Mesenteric fat pad (tissue), 1 donor: ENCODE measurements at regions not wholly inside any gene's neighbourhood (a gene's known extent, or its start where the extent isn't known, plus 50 kb on each side); places are given as distances from the start of the nearest gene placed in this dataset.
"Not testable (repeated sequence)": the region's sequence is repeated elsewhere in the genome, so short reads cannot be mapped to it uniquely, and the experiment has no call there.

ENCODE experiments used
- DNase-seq: peaks from one replicate; pipeline ENCODE4 v3.0.0-alpha.2; 2020; ENCODE audit warnings: low spot score
- donor health status: DM: yes; HTN: yes; CAD: no.

DNA sequence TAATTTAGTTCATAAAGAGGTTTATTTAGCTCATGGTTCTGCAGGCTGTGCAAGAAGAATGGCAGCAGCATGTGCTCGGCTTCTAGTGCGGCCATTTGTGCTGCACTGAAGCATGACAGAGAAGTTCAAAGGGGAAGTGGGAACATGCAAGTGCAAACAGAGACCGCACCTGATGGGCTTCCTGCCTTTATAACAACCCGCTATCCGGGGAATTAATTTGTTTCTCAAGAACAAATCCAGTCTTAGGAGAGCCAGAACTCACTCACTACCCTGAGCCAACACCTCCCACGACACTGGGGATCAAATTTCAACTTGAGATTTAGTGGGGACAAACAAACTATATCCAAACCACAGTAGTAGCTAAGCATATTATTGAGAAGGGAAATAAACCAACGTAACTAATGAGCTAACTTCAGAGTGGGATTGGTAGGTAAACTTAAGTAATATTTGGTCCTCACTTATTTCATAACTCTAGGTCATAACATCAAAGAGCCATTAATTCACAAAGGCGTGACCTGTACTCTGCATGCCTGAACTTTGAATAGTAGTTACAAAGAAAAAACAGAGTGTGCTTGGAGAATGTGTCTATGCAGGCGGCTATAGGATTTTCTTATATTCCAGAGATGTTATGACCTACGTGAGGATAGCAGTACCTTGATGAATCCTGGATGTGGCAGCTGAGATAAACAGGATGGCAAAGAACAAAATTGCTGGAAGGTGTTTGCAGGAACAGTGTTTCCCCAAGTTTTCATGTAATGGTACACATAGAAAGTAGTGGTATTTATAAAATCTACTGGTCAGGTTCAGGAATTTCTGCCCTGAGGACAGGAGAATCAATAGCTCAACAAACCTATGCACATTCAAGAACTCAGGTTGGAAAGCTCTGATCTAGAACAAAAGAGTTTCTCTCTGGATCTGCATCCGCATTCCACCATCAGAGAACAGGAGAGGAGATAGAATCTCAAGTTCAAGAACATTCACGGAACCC is 845.9 kb upstream of the ID2 start:
- no peak for DNase-seq

DNA sequence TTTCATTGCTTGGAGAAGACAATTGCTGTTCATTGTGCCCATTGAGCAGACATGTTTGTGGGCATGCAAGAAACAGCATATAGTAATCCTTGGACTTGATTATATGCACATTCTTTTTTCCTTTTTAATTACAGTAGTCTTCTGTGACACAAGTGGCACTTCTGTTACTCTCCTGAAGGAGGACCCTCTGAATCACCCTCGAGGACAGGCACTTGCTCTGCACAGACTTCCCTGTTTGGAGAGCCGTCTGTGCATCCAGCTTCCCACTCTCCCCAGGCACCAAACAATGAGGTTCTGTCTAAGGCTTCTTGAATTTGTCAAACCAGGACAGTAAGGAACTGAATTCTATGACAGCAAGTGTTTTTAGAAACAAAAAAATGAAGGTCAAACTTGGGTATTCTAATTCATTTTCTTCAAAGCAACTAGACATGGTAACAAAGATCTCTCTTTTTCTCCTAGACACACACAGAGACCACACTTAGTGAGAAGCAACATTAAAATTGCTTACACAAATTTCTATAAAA is 844.6 kb upstream of the ID2 start:
- DNase-seq: no peak

DNA sequence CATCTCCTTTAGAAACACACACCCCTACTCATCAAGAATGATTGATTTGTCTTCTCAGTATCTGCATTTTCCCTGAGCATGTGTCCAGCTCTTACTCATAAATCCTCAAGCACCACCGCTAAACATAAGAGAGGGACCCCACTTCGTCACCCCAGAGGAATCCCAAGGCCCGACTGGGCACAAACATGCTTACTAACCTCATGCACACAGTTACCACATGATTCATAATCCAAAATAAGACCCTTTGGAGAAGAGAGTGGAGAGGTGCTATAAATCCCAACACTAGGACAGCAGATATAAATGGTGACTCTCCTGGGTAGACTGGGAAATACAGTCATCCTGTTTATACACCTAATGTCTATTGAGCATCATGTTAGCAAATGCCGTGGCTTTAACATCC is 843.2 kb upstream of the ID2 start:
- DNase-seq: no peak

- no peak for DNase-seq
Observed at GRCh38 chr2:7840651-7841380, 841.0 kb upstream of the ID2 start.

GRCh38 chr2:7841751-7842150 is 840.1 kb upstream of the ID2 start:
- no peak for DNase-seq

DNA sequence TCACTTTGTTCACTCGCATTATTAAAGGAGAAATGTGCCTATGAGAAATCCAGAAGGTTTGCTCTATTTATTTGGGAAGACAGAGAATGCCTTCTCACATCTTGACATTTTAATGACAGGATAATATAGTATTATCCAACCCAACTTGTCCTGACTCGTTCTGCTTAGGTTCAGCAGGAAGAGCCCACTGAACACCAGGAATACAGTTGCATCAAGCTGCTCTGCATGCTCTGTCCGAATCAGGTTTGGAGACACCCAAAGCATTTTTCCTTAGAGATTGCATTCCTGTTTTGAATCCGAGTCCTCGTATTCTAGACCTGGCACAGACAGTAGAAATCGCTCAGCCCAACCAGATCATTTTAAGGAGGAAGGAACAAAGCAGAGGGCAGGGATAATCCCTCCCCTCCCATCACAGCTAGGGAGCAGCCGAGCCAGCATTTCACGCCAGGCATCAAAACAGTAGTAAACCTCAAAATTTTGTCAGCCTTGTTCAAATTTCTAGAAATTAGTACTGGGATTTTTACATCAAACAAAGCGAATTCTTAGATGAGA is 837.4 kb upstream of the ID2 start:
- no peak for DNase-seq

DNA sequence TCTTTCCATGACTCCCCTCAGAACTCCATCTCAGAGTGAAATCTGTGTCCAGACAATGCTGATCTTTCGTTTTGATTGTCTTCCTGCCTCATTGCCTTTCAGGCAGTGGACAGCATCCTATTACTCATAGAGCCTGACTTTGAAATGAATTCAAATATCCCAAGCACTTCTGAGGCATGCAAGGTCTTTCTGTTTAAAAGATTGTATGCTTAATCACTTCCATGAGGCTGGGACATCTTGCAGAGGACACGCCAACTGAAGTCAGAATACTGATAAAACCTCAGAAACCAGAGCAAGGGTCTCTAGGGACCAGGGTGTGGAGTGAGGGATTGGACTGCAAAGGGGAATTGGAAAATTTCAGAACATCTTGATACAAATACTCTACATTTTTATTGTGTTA is 836.5 kb upstream of the ID2 start:
- no peak for DNase-seq

GRCh38 chr2:7846607-7847006 is 835.2 kb upstream of the ID2 start:
- DNase-seq: no peak

DNA sequence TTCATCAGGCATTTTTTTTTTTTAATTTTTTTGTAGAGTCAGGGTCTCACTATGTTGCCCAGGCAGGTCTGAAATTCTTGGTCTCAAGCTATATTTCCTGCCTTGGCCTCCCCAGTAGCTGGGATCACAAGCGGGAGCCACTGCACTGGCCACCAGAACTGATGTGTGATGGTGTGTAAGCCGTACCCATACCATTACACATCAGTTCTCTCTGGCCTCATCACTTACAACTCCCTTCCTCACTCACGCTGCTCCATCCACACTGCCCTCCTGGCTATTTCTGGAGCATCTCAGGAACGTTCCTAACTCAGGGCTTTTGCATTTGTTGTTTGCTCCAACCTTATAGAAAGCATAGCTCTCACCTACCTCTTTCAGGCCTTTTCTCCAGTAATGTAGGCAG is 834.5 kb upstream of the ID2 start:
- DNase-seq: no peak

DNA sequence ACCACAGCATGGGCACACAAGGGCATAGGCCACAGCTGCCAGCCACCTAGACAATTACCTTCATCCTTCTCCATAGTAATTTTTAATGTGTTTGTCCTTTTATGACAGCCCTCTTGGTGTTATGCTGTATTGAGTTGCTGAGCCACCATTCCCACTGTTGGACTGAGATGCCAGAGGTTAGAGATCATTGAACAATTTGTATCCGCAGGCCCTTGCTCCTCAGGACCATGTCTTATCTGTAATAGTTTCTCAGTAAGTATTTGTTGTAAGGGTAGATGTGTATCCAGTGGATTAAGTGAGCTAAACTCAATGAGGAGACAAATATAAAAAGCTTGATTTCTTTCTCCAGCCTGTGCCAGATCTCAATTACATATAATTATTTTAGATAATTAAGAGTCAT is 832.8 kb upstream of the ID2 start:
- DNase-seq: no peak

GRCh38 chr2:7849531-7849930 is 832.3 kb upstream of the ID2 start:
- DNase-seq: no peak

DNA sequence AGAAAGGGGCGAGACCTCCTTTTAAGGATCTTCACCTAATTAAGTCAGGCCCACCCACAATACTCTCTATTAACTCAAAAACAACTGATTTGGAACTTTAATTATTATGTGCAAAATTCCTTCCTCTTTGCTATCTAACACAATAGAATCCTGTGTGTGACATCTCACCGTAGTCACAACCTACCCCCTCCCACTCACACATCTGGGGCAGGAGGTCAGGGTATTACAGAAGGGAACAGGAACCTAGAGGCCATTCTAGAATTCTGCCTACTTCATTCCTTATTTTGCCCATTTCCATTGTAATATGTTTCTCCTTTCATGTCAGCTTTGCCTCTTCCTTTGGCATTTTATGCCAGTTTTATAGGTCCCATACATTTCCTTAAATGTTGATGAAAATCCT is 829.3 kb upstream of the ID2 start:
- DNase-seq: no peak

GRCh38 chr2:7857904-7858303 is 824.0 kb upstream of the ID2 start:
- DNase-seq: no peak

DNA sequence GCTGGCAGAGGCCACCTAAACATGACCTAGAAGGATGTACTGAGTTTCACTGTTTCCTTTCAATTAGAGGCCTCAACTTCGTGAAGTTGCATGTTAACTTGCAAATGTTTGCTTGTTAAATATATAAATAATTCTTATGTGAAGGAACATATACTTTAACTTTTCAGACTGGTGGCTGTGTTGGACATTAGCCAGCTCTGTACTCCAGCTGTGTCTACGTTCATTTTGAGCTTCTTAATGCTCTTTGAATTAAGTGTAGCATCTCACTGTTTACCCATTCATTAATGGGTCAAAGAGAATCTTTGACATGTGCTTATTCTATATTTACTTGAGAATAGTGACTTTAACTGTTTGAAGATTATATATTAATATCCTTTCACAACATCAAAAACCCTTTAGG is 823.2 kb upstream of the ID2 start:
- no peak for DNase-seq

DNA sequence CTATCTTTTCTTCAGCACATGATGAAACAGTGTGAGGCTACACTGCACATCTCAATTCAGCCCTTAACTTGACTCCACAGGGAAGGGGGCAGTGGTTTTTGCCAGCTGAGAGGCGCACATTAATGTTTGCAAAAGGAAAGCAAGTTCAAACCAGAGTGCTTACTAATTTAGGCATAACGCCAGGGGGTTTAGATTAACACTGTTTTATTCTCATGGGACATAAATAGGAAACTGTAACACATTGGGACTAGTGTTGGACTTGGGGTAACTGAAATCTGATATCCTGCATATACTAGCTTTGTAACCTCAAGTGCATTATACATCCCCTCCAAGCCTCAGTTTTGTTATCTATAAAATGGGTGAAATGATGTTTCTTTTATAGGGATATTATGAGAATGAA is 821.2 kb upstream of the ID2 start:
- no peak for DNase-seq

- DNase-seq: no peak
Observed at GRCh38 chr2:7861910-7862702, 819.8 kb upstream of the ID2 start.

DNA sequence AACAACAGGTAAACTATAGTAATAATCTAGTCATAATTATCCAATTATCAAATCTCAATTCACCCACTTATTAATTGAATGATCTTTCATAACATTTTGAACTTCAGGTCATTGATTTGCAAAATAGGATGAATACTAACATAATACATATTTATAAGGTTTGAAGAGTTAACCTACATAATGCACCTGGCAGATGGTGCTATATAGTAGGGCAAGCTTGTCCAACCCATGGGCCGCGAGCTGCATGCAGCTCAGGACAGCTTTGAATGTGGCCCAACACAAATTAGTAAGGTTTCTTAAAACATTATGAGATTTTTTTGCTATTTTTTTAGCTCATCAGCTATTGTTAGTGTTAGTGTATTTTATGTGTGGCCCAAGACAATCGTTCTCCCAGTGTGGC is 815.8 kb upstream of the ID2 start:
- DNase-seq: no peak

GRCh38 chr2:7866825-7867224 is 815.0 kb upstream of the ID2 start:
- DNase-seq: no peak

DNA sequence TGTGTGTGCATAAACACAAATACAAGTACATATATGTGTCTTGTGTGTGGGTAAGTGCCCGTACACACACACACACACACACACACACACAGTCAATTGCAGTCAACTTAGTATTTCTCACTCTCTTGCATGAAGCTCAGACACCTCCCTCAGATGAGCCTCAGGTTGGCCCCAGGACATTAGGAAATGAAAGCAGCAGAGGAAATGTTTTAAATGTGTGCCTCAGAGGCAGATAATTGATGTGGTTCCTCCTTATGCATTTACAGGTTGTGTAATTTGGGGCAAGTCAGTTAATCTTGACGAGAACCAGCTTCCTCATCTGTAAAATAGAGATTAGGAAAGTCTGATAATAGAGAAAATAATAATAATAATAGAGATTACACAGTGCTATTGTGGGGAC is 814.0 kb upstream of the ID2 start:
- DNase-seq: no peak

GRCh38 chr2:7868836-7869235 is 813.0 kb upstream of the ID2 start:
- DNase-seq: no peak

DNA sequence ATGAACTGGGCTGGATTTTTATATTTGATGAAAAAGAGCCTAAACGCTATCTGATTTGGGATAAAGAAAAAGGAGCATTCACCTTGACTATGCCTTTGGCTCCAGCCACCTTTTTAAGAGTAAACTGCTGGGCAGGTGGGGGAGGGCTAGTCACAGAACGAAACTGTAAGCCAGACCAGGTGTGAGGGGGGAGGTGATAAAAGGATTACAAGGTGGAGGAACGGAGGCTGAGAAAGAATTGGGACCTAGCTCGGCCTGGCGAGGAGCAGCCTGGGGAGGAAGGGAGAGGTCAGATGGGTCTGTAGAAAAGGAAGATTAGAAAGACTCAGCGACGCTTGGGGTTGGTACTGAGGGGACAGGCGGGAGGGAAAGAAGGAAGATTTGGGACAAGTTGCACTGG is 805.4 kb upstream of the ID2 start:
- not testable (repeated sequence) for DNase-seq
